SK-N-SH treated with all-trans-retinoic acid at 6 μM for 48 hours (cell line): ENCODE measurements at regions not wholly inside any gene's neighbourhood (a gene's known extent, or its start where the extent isn't known, plus 50 kb on each side); places are given as distances from the start of the nearest gene placed in this dataset.

Source experiments
- ATAC-seq: fragments of 200-7000 bp; cut with Tn5 transposase; 3 replicates; pipeline ENCODE4 v1.9.1; 2020; ENCODE audit warnings: mild to moderate bottlenecking, moderate library complexity
- ARNTL ChIP-seq: fragments of 450-650 bp; formaldehyde crosslinking; IDR thresholded peaks from 2 replicates; pipeline ENCODE4 v1.5.0; 2020; ENCODE audit warnings: low read depth, mild to moderate bottlenecking, moderate library complexity, borderline replicate concordance
- BACH2 ChIP-seq: fragments of 250-450 bp; sonication (Bioruptor Pico); IDR thresholded peaks from 2 replicates; pipeline ENCODE4 v1.9.0; 2021; ENCODE audit warnings: mild to moderate bottlenecking, borderline replicate concordance
- CREB5 ChIP-seq: fragments of 250-450 bp; sonication (Bioruptor Pico); IDR thresholded peaks from 2 replicates; pipeline ENCODE4 v1.5.1; 2020; ENCODE audit warnings: low read depth, mild to moderate bottlenecking, moderate library complexity
- GLIS3 ChIP-seq: fragments of 250-450 bp; sonication (Bioruptor Pico); IDR thresholded peaks from 2 replicates; pipeline ENCODE4 v1.5.0; 2020; ENCODE audit warnings: mild to moderate bottlenecking, moderate library complexity
- ISL1 ChIP-seq: fragments of 250-450 bp; sonication (Bioruptor Pico); IDR thresholded peaks from 2 replicates; pipeline ENCODE4 v2.1.2; 2022; ENCODE audit warnings: mild to moderate bottlenecking, moderate library complexity
- PPARA ChIP-seq: fragments of 250-450 bp; sonication (Bioruptor Pico); IDR thresholded peaks from 2 replicates; pipeline ENCODE4 v1.5.0; 2020; ENCODE audit warnings: mild to moderate bottlenecking, borderline replicate concordance
- RARB ChIP-seq: fragments of 250-450 bp; sonication (Bioruptor Pico); IDR thresholded peaks from 2 replicates; pipeline ENCODE4 v1.8.0; 2021; ENCODE audit warnings: mild to moderate bottlenecking, moderate library complexity
- TCF4 ChIP-seq: fragments of 250-450 bp; sonication (Bioruptor Pico); IDR thresholded peaks from 2 replicates; pipeline ENCODE4 v1.8.0; 2021; ENCODE audit warnings: mild to moderate bottlenecking, moderate library complexity, borderline replicate concordance
- TOX ChIP-seq: fragments of 250-450 bp; sonication (Bioruptor Pico); IDR thresholded peaks from 2 replicates; pipeline ENCODE4 v1.8.0; 2021; ENCODE audit warnings: mild to moderate bottlenecking, moderate library complexity, borderline replicate concordance
- ZC3H10 ChIP-seq: fragments of 250-450 bp; sonication (Bioruptor Pico); IDR thresholded peaks from 2 replicates; pipeline ENCODE4 v1.5.1; 2021; ENCODE audit warnings: mild to moderate bottlenecking, moderate library complexity
- ZFP3 ChIP-seq: fragments of 250-450 bp; sonication (Bioruptor Pico); IDR thresholded peaks from 2 replicates; pipeline ENCODE4 v1.5.0; 2020; ENCODE audit warnings: mild to moderate bottlenecking, moderate library complexity
- ZFP30 ChIP-seq: fragments of 450-650 bp; formaldehyde crosslinking; IDR thresholded peaks from 2 replicates; pipeline ENCODE4 v1.5.0; 2022; ENCODE audit warnings: mild to moderate bottlenecking, moderate library complexity
- ZNF565 ChIP-seq: fragments of 450-650 bp; formaldehyde crosslinking; conservative IDR thresholded peaks from 2 replicates; pipeline ENCODE4 v1.5.0; 2020; ENCODE audit warnings: low read depth, mild to moderate bottlenecking, moderate library complexity
- ZNF70 ChIP-seq: fragments of 450-650 bp; formaldehyde crosslinking; IDR thresholded peaks from 2 replicates; pipeline ENCODE4 v1.5.0; 2020; ENCODE audit warnings: mild to moderate bottlenecking, moderate library complexity
- ZNF8 ChIP-seq: fragments of 450-650 bp; formaldehyde crosslinking; IDR thresholded peaks from 2 replicates; pipeline ENCODE4 v1.5.0; 2020; ENCODE audit warnings: mild to moderate bottlenecking, moderate library complexity
- TF ChIP-seq, protein P1 (sequence below): fragments of 250-450 bp; sonication (Bioruptor Pico); IDR thresholded peaks from 2 replicates; pipeline ENCODE4 v1.8.0; 2020; ENCODE audit warnings: mild to moderate bottlenecking, moderate library complexity, borderline replicate concordance
- TF ChIP-seq, protein P2 (sequence below): fragments of 250-450 bp; sonication (Bioruptor Pico); IDR thresholded peaks from 2 replicates; pipeline ENCODE4 v1.5.0; 2020; ENCODE audit warnings: mild to moderate bottlenecking, moderate library complexity
- TF ChIP-seq, protein P3 (sequence below): fragments of 250-450 bp; sonication (Bioruptor Pico); IDR thresholded peaks from 2 replicates; pipeline ENCODE4 v1.5.1; 2021; ENCODE audit warnings: mild to moderate bottlenecking, moderate library complexity

DNA sequence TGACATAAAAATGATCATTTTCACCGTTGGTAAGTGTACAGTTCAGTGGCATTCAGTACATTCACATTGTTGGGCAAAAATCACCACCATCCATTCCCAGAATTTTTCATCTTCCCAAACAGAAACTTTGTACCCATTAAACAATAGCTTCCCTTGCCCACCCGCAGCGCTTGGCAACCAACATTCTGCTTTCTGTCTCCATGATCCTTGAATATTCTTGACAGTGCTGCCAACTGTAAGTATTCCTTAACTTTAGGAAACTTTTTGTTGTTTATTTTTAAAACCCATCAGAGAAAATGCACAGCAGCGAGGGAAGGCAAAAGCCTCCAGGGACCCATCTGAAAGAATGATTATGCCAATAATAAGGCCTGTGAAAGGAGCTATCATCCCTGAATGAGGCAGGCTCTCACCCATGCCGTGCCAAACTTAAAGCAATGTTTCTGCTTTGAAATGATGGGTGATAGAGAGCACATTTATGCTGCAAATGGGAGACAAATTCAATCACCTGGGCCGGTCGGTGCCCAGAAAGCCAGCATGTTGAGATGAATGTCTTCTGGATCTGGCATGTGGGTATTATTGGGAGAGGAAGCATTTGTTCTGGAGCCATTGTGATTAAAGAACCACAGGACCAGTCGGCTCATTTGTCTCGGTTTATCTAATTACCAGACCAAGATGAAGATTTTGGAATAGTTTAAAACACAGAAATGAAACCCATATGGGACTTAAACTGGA is 202.1 kb upstream of the NPVF start:
- TF ChIP-seq, protein P1, sequence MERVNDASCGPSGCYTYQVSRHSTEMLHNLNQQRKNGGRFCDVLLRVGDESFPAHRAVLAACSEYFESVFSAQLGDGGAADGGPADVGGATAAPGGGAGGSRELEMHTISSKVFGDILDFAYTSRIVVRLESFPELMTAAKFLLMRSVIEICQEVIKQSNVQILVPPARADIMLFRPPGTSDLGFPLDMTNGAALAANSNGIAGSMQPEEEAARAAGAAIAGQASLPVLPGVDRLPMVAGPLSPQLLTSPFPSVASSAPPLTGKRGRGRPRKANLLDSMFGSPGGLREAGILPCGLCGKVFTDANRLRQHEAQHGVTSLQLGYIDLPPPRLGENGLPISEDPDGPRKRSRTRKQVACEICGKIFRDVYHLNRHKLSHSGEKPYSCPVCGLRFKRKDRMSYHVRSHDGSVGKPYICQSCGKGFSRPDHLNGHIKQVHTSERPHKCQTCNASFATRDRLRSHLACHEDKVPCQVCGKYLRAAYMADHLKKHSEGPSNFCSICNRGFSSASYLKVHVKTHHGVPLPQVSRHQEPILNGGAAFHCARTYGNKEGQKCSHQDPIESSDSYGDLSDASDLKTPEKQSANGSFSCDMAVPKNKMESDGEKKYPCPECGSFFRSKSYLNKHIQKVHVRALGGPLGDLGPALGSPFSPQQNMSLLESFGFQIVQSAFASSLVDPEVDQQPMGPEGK, result no peak
- TF ChIP-seq TCF4 (CRISPR knock-in tag), result peak; percentile 67
- TF ChIP-seq, protein P2, sequence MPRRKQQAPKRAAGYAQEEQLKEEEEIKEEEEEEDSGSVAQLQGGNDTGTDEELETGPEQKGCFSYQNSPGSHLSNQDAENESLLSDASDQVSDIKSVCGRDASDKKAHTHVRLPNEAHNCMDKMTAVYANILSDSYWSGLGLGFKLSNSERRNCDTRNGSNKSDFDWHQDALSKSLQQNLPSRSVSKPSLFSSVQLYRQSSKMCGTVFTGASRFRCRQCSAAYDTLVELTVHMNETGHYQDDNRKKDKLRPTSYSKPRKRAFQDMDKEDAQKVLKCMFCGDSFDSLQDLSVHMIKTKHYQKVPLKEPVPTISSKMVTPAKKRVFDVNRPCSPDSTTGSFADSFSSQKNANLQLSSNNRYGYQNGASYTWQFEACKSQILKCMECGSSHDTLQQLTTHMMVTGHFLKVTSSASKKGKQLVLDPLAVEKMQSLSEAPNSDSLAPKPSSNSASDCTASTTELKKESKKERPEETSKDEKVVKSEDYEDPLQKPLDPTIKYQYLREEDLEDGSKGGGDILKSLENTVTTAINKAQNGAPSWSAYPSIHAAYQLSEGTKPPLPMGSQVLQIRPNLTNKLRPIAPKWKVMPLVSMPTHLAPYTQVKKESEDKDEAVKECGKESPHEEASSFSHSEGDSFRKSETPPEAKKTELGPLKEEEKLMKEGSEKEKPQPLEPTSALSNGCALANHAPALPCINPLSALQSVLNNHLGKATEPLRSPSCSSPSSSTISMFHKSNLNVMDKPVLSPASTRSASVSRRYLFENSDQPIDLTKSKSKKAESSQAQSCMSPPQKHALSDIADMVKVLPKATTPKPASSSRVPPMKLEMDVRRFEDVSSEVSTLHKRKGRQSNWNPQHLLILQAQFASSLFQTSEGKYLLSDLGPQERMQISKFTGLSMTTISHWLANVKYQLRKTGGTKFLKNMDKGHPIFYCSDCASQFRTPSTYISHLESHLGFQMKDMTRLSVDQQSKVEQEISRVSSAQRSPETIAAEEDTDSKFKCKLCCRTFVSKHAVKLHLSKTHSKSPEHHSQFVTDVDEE (CRISPR knock-in tag), result peak; percentile 76; the same call in 1 of the 2 replicates
- no peak for TF ChIP-seq RARB (CRISPR knock-in tag)
- TF ChIP-seq ISL1 (CRISPR knock-in tag), result peak; percentile 9; the same call in 1 of the 2 replicates
- ATAC-seq, result no peak

DNA sequence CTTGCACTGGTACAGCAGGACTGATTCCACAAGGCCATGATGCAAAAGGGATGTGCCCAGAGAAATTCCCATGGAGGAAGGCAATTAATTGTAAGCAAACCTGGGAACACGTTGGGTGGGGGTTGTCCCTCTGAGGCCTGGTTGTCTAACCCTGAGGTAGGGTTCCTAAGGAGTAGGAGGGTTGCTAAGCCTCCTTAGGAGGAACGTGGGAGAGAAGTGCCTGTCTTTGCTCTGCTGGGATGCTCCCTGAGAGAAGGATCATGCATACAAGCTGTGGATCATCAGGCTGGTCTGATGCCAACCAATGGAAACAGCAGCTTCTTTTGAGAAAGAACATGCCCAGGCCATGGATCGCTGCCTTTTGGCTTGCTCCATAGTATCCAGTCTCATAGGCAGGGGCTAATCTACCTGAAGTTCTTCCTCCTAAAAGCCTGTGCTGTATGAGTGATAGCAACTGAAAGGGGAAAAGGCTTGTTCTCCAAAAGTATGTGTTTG is 203.7 kb upstream of the NPVF start:
- TF ChIP-seq ZFP3 (CRISPR knock-in tag), result no peak
- no peak for TF ChIP-seq GLIS3 (CRISPR knock-in tag)
- TF ChIP-seq CREB5 (CRISPR knock-in tag), result no peak
- TF ChIP-seq BACH2 (CRISPR knock-in tag), result no peak
- no peak for TF ChIP-seq ZNF70 (CRISPR knock-in tag)
- no peak for TF ChIP-seq ARNTL (CRISPR knock-in tag)
- no peak for ATAC-seq

- TF ChIP-seq ZC3H10 (CRISPR knock-in tag), result no peak
- TF ChIP-seq ZNF565 (CRISPR knock-in tag), result no peak
- TF ChIP-seq ZNF70 (CRISPR knock-in tag), result no peak
- TF ChIP-seq, protein P2 (CRISPR knock-in tag), result no peak
- TF ChIP-seq ISL1 (CRISPR knock-in tag), result no peak
- no peak for TF ChIP-seq ZNF8 (CRISPR knock-in tag)
- no peak for TF ChIP-seq TCF4 (CRISPR knock-in tag)
- TF ChIP-seq, protein P3, sequence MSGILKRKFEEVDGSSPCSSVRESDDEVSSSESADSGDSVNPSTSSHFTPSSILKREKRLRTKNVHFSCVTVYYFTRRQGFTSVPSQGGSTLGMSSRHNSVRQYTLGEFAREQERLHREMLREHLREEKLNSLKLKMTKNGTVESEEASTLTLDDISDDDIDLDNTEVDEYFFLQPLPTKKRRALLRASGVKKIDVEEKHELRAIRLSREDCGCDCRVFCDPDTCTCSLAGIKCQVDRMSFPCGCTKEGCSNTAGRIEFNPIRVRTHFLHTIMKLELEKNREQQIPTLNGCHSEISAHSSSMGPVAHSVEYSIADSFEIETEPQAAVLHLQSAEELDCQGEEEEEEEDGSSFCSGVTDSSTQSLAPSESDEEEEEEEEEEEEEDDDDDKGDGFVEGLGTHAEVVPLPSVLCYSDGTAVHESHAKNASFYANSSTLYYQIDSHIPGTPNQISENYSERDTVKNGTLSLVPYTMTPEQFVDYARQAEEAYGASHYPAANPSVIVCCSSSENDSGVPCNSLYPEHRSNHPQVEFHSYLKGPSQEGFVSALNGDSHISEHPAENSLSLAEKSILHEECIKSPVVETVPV, result no peak
- TF ChIP-seq PPARA (CRISPR knock-in tag), result no peak
- TF ChIP-seq ARNTL (CRISPR knock-in tag), result no peak
- no peak for TF ChIP-seq ZFP3 (CRISPR knock-in tag)
- no peak for TF ChIP-seq TOX
- TF ChIP-seq ZFP30 (CRISPR knock-in tag), result no peak
- no peak for TF ChIP-seq RARB (CRISPR knock-in tag)
- no peak for TF ChIP-seq CREB5 (CRISPR knock-in tag)
- ATAC-seq, result no peak
Measured at GRCh38 chr7:25432807-25433206, 204.5 kb upstream of the NPVF start.
